Right lobe of liver (tissue), 6 donors: ENCODE measurements at regions not wholly inside any gene's neighbourhood (a gene's known extent, or its start where the extent isn't known, plus 50 kb on each side); places are given as distances from the start of the nearest gene placed in this dataset.
"Not testable (repeated sequence)": the region's sequence is repeated elsewhere in the genome, so short reads cannot be mapped to it uniquely, and the experiment has no call there.

Source experiments
- ATAC-seq, 4 donors: fragments of 200-7000 bp; cut with Tn5 transposase; one replicate each; pipeline ENCODE4 v1.9.1; 2020; ENCODE audit warnings: mild to moderate bottlenecking in 4 of 4, moderate library complexity in 4 of 4
- DNase-seq, 3 donors: peaks; one replicate each; pipeline ENCODE4 v3.0.0-alpha.2; 2020
- H3K27ac ChIP-seq, 3 donors: fragments of 200-600 bp; one replicate each; pipeline ENCODE4 v1.8.0; 2022
- H3K27me3 ChIP-seq, 2 donors: fragments of 200-600 bp; one replicate each; pipeline ENCODE4 v1.8.0; 2022
- H3K36me3 ChIP-seq, 4 donors: fragments of 200-600 bp; sonication (generic) in 1 of 4; one replicate each; pipeline versions ENCODE4 v1.5.1 to v1.8.0; 2017 to 2022; ENCODE audit warnings: control low read depth in 1 of 4
- H3K4me1 ChIP-seq, 4 donors: fragments of 200-600 bp; sonication (generic) in 1 of 4; one replicate each; pipeline versions ENCODE4 v1.5.1 to v1.8.0; 2017 to 2022; ENCODE audit warnings: control low read depth in 1 of 4
- H3K4me3 ChIP-seq, 3 donors: fragments of 200-600 bp; one replicate each; pipeline ENCODE4 v1.8.0; 2022
- H3K9me3 ChIP-seq, 4 donors: fragments of 200-600 bp; sonication (generic) in 1 of 4; one replicate each; pipeline versions ENCODE4 v1.5.1 to v1.8.0; 2017 to 2022; ENCODE audit warnings: control low read depth in 1 of 4
- CTCF ChIP-seq, 4 donors: fragments of 200-600 bp in 3 of 4; fragments of 450-650 bp in 1 of 4; IDR thresholded peaks; one replicate each; pipeline versions ENCODE4 v1.5.1 to v1.8.0; 2016 to 2022; ENCODE audit warnings: antibody characterized with exemption in 4 of 4, mild to moderate bottlenecking in 2 of 4
- POLR2A ChIP-seq: fragments of 450-650 bp; IDR thresholded peaks from one replicate; pipeline ENCODE4 v1.6.1; 2017; ENCODE audit warnings: antibody characterized with exemption, mild to moderate bottlenecking
- WGBS: methylation state at CpG from one replicate; pipeline ENCODE4 v1.1.6; 2018; ENCODE audit warnings: low coverage, low lambda C conversion rate; ENCODE audit not compliant: insufficient coverage; ENCODE audit errors: missing lambda C conversion rate; 5-methylcytosine and 5-hydroxymethylcytosine counted together
- intact Hi-C, 2 donors: fragments of 100-400 bp; cut with DNase I; formaldehyde crosslinking; loops; one replicate each; pipeline versions ENCODE4 v1.11.2 to v1.14.1; 2022
- donor health status: DM: no; HTN: yes; CAD: no.
- donor health status: DM: no; HTN: no; CAD: no.
- donor health status: DM: no; HTN: no; CAD: no.
- donor health status: DM: no; HTN: yes; CAD: no.
- donor health status: DM: no; HTN: yes; CAD: no.

DNA sequence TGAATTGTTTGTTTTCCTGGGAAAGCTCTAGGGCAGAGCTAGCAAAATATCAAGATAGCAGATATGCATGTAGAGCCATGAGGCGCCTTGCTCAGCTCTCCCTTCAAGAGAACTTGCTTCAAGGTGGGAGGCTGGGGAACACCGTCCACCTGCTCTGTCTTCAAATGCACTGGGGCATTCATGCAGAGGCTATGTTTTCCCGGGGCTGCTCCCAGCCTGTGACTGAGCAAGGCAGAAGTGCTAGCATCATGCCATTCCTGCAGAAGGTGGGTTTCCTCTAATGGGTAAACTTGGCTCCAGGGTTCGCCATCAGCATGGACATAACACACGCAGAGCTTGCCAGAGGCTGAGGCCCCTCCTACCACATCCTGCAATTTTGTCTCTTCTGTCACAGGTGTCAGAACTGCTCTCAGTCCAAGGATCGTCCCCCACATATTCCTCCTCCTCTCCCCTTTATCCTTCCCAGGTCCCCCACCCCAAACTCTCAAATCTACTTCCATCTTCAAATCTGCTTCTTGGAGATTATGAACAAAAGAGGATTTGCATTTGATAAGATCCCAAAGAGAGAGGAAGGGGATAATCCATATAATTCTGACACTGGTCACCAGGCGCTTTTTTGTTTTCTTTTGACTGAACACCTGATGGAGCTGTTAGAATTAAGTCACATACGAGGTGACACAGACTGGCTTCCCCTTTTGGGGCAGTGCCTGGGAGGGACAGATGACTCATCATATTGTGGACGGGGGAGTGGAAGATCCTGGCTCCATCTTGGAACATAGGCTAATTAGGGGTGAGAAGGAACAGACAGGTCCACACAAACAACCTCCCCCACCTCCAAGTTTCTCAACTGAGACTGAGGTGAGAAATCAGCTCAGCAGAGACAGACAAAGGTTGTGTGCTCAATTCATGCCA lies 85.0 kb upstream of the TAF11L2 start:
- Histone ChIP-seq H3K27me3 (no peaks in the 10 kb centered on the region), H3K4me3 (no peak overlapping the region), H3K9me3 (no peaks in the 10 kb centered on the region), H3K36me3 (no peaks in the 10 kb centered on the region), H3K27ac (no peak overlapping the region), H3K4me1 (no peaks in the 10 kb centered on the region)
- TF ChIP-seq POLR2A, result no peak
- TF ChIP-seq CTCF (IDR thresholded peaks at IDR 0.05), result no peak
- ATAC-seq (peak; percentile 53 to 70 (median 62)), DNase-seq (no peak)
- intact Hi-C loops, result no loop called here
- 28% methylated on average over 7 of the region's 9 CpGs for WGBS

DNA sequence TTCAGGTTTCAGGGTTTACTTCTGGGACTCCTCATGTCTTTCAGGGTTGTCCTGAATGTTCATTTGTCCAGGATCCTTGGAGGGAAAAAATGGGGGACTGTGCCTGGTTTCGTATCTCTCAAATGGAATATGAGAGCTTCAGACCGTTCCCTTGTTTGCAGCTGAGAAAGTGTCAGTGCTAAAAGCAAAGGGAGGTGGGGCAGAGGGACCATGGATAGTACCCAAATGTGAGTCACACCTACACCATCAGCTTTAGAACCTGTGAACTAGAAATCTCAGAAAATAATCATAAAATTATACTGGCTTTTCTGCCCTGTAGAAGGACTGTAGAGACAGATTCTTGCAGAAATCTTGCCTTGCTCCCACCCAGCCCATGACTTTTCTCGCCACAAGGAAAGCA lies 84.3 kb upstream of the TAF11L2 start:
- no peak for TF ChIP-seq CTCF (IDR thresholded peaks at IDR 0.05)
- no peak for TF ChIP-seq POLR2A
- no peaks in the 10 kb centered on the region for H3K36me3 ChIP-seq
- no peaks in the 10 kb centered on the region for H3K9me3 ChIP-seq
- DNase-seq, result no peak
- H3K27me3 ChIP-seq, result no peaks in the 10 kb centered on the region
- WGBS, result 65% methylated on average over 3 of the region's 3 CpGs
- no peaks in the 10 kb centered on the region for H3K4me1 ChIP-seq
- intact Hi-C loops, result no loop called here
- H3K27ac ChIP-seq, result no peak overlapping the region
- no peak overlapping the region for H3K4me3 ChIP-seq
- ATAC-seq, result no peak

- intact Hi-C loops, result no loop called here
- no peak for DNase-seq
- 22% methylated on average over 5 of the region's 13 CpGs for WGBS
These were observed 82.7 kb upstream of the TAF11L2 start for GRCh38 chr5:17415321-17415758.

DNA sequence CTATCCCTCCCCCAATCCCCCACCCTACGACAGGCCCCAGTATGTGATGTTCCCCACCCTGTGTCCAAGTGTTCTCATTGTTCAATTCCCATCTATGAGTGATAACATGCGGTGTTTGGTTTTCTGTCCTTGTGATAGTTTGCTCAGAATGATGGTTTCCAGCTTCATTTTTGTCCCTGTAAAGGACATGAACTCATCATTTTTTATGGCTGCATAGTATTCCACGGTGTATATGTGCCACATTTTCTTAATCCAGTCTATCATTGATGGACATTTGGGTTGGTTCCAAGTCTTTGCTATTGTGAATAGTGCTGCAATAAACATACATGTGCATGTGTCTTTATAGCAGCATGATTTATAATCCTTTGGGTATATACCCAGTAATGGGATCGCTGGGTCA lies 81.7 kb upstream of the TAF11L2 start:
- H3K36me3 ChIP-seq, intact Hi-C loops, H3K27ac ChIP-seq, ATAC-seq, H3K9me3 ChIP-seq, H3K4me1 ChIP-seq, DNase-seq, H3K4me3 ChIP-seq, H3K27me3 ChIP-seq: not testable (repeated sequence)
- 85% methylated on average over 3 of the region's 4 CpGs for WGBS

More at GRCh38 chr5:17415321-17415758, 82.7 kb upstream of the TAF11L2 start:
- no peak overlapping the region for H3K27ac ChIP-seq
- H3K36me3 ChIP-seq, result no peaks in the 10 kb centered on the region
- H3K27me3 ChIP-seq, result no peaks in the 10 kb centered on the region
- no peaks in the 10 kb centered on the region for H3K4me1 ChIP-seq
- no peak overlapping the region for H3K4me3 ChIP-seq
- no peaks in the 10 kb centered on the region for H3K9me3 ChIP-seq
- no peak for TF ChIP-seq CTCF (IDR thresholded peaks at IDR 0.05)
- no peak for TF ChIP-seq POLR2A
- no peak for ATAC-seq

- 64% methylated on average over 8 of the region's 12 CpGs for WGBS
- Histone ChIP-seq H3K9me3 (no peaks in the 10 kb centered on the region), H3K4me3 (no peak overlapping the region), H3K4me1 (no peaks in the 10 kb centered on the region), H3K27me3 (no peaks in the 10 kb centered on the region), H3K36me3 (no peaks in the 10 kb centered on the region), H3K27ac (no peak overlapping the region)
- intact Hi-C loops, result no loop called here
- no peak for DNase-seq
- TF ChIP-seq POLR2A (no peak), CTCF (IDR thresholded peaks at IDR 0.05) (no peak)
- no peak for ATAC-seq
These were observed 73.4 kb upstream of the TAF11L2 start for GRCh38 chr5:17424674-17425073.
